ENCODE measurements at regions not wholly inside any gene's neighbourhood (a gene's known extent, or its start where the extent isn't known, plus 50 kb on each side); places are given as distances from the start of the nearest gene placed in this dataset.

GRCh38 chr9:78408388-78408787 is 111.5 kb downstream of the PSAT1 start:
- H3K14ac ChIP-seq (ENCODE audit: insufficient read length) = no peak overlapping the region
- no peak overlapping the region for H3K18ac ChIP-seq (ENCODE audit: extremely low read depth, low read length)
- H2BK5ac ChIP-seq (ENCODE audit: low read depth, low read length) = no peak overlapping the region
- H2BK12ac ChIP-seq (ENCODE audit: low read depth, low read length) = no peak overlapping the region
- H4K5ac ChIP-seq (ENCODE audit: insufficient read length, low read depth, low read length) = no peak overlapping the region
- H3K27me3 ChIP-seq (replicated peaks in 1 of 4; ENCODE audit: control insufficient read depth in 3 of 4, extremely low read depth in 1 of 4, insufficient read depth in 3 of 4, low read length in 3 of 4) = no peaks in the 10 kb centered on the region
- H3K4me3 ChIP-seq (ENCODE audit: extremely low read depth in 1 of 4, insufficient read depth in 2 of 4, low read depth in 3 of 4, low read length in 4 of 4) = no peak overlapping the region
- H3K4me2 ChIP-seq (ENCODE audit: insufficient read depth in 1 of 2, low read depth in 2 of 2, low read length in 2 of 2) = no peak overlapping the region
- 89% methylated on average over 1 of the region's 1 CpG; no CpG with 5 or more reads in 1 of the 2 experiments for WGBS, 2 experiments (ENCODE audit: extremely low coverage in 1 of 2, insufficient coverage in 1 of 2, insufficient read length in 1 of 2, insufficient replicate concordance in 2 of 2, low coverage in 1 of 2, low lambda C conversion rate in 2 of 2, missing lambda C conversion rate in 1 of 2)
- H3K4me1 ChIP-seq (replicated peaks in 1 of 4; ENCODE audit: control insufficient read depth in 3 of 4, insufficient read depth in 4 of 4, low read length in 3 of 4) = peaks cover 0 to 14% (median 8%) of the 10 kb centered on the region in 4 experiments; a peak in 4 of 7 replicates
- no peak overlapping the region for H4K91ac ChIP-seq (replicated peaks; ENCODE audit: insufficient read length, low read length)
- FAIRE-seq (no peak), DNase-seq (ENCODE audit: low read depth in 1 of 2, low spot score in 2 of 2) (no peak)
- peaks cover 0 to 9% (median 0%) of the 10 kb centered on the region in 4 experiments; a peak in 1 of 8 replicates for H3K36me3 ChIP-seq (ENCODE audit: control insufficient read depth in 2 of 4, insufficient read depth in 4 of 4, low read length in 3 of 4)
- H3K79me1 ChIP-seq (ENCODE audit: low read depth, low read length) = no peaks in the 10 kb centered on the region
- no peak overlapping the region for H2BK15ac ChIP-seq (ENCODE audit: low read length)
- no peak overlapping the region for H4K8ac ChIP-seq (ENCODE audit: extremely low read depth, insufficient read depth, low read length)
- peaks cover 0 to 6% of the 10 kb centered on the region in 2 experiments; a peak in 1 of 4 replicates for H3K9me3 ChIP-seq (ENCODE audit: insufficient read depth in 2 of 2, low read depth in 1 of 2, low read length in 1 of 2)
- no peak overlapping the region for H2AK5ac ChIP-seq (ENCODE audit: low read depth, low read length)
- H3K56ac ChIP-seq (replicated peaks; ENCODE audit: insufficient read length, low read depth, low read length) = no peak overlapping the region
- no peaks in the 10 kb centered on the region for H3K23me2 ChIP-seq (ENCODE audit: low read depth, low read length)
- no peaks in the 10 kb centered on the region; a peak in 1 of 4 replicates for H3K79me2 ChIP-seq (ENCODE audit: control insufficient read depth in 1 of 2, insufficient read depth in 2 of 2, low read length in 2 of 2)
- H3K27ac ChIP-seq (ENCODE audit: low read depth, low read length) = no peak overlapping the region
- H4K20me1 ChIP-seq (replicated peaks in 1 of 2; ENCODE audit: control insufficient read depth in 1 of 2, insufficient read depth in 2 of 2, low read length in 2 of 2) = no peaks in the 10 kb centered on the region
- POLR2A ChIA-PET (ENCODE audit: partially characterized antibody) = no interaction called here
- no peak overlapping the region for H3K9ac ChIP-seq (replicated peaks in 1 of 4; ENCODE audit: extremely low read depth in 1 of 4, low read depth in 3 of 4, low read length in 3 of 4)
- H2BK20ac ChIP-seq (ENCODE audit: low read length) = no peak overlapping the region
- no peak overlapping the region for H2AFZ ChIP-seq (ENCODE audit: low read length)
- H3K23ac ChIP-seq (ENCODE audit: insufficient read length) = no peak overlapping the region
- CTCF ChIA-PET (ENCODE audit: partially characterized antibody) = interaction anchor here (1.0 to 1.6 kb wide), 2 partner anchors 13 to 38 kb away, joined by 3 to 5 read pairs; no protein-coding TSS in a partner anchor
- no peak overlapping the region for H3K4ac ChIP-seq (replicated peaks; ENCODE audit: insufficient read length, low read depth, low read length)
- no peak overlapping the region for H2BK120ac ChIP-seq (replicated peaks; ENCODE audit: low read depth, low read length)
- TF ChIP-seq NRF1 (IDR thresholded peaks at IDR 0.05; ENCODE audit: low read depth, low read length) (no peak), YY1 (IDR thresholded peaks at IDR 0.05; ENCODE audit: low read depth, low read length) (no peak), TAF1 (IDR thresholded peaks at IDR 0.05; ENCODE audit: low read depth, low read length) (no peak), ASH2L (IDR thresholded peaks at IDR 0.05; ENCODE audit: low read length) (no peak), CHD1 (IDR thresholded peaks at IDR 0.05; ENCODE audit: low read depth, low read length) (no peak), POLR2A (IDR thresholded peaks at IDR 0.05; ENCODE audit: control extremely low read depth in 1 of 2, low read depth in 2 of 2, low read length in 2 of 2) (no peak), EGR1 (IDR thresholded peaks at IDR 0.05; ENCODE audit: borderline replicate concordance, low read depth, low read length) (no peak)
